ENCODE measurements at regions not wholly inside any gene's neighbourhood (a gene's known extent, or its start where the extent isn't known, plus 50 kb on each side); places are given as distances from the start of the nearest gene placed in this dataset.

GRCh38 chr16:59290718-59291117 lies 556.6 kb upstream of the GOT2 start:
- TF ChIP-seq CTCF (conservative IDR thresholded peaks at IDR 0.05; ENCODE audit: low read depth in 2 of 2) (no peak), STAT1 (IDR thresholded peaks at IDR 0.05; ENCODE audit: unreplicated experiment) (no peak), ETS1 (IDR thresholded peaks at IDR 0.05) (no peak), REST (IDR thresholded peaks at IDR 0.05; ENCODE audit: unreplicated experiment) (no peak), CREB1 (CRISPR knock-in tag; IDR thresholded peaks at IDR 0.05; ENCODE audit: low read depth) (no peak), EZH2phosphoT487 (IDR thresholded peaks at IDR 0.05; ENCODE audit: unreplicated experiment) (no peak)
